ENCODE measurements at regions not wholly inside any gene's neighbourhood (a gene's known extent, or its start where the extent isn't known, plus 50 kb on each side); places are given as distances from the start of the nearest gene placed in this dataset.
"Not testable (repeated sequence)": the region's sequence is repeated elsewhere in the genome, so short reads cannot be mapped to it uniquely, and the experiment has no call there.

DNA sequence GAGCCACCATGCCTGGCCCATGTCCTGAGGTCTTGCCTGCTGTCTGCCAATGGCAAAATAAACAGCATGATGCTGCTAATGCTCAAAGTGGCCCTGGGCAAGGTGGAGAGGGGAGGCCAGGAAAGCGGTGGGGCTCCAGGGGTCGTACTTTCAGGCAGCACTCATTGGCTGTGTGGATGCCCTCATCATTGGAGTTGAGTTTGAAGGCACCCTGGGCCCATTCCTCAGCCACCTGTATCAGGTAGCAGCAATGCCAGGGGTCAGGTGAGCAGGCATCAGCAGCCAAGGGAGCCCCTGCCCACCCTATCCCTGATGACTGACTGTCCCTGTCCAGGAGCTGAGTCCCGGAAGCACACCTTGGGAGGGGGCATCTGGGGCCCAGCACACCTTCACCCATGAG is 902.5 kb upstream of the ZNF722 start:
- H3K27me3 ChIP-seq (ENCODE audit: control insufficient read depth, insufficient read depth, low read length), result no peaks in the 10 kb centered on the region
- no peak overlapping the region for H3K27ac ChIP-seq (ENCODE audit: low read depth, low read length)
- H3K4me3 ChIP-seq (ENCODE audit: low read depth, low read length), result no peak overlapping the region
- H3K4me1 ChIP-seq (ENCODE audit: control insufficient read depth, insufficient read depth, low read length), result no peaks in the 10 kb centered on the region
- peaks cover 61% of the 10 kb centered on the region for H3K9me3 ChIP-seq (ENCODE audit: control insufficient read depth, insufficient read depth, low read depth, low read length)
- no peaks in the 10 kb centered on the region for H3K36me3 ChIP-seq (ENCODE audit: control insufficient read depth, insufficient read depth, low read length)
- H3K9ac ChIP-seq (ENCODE audit: low read length), result no peak overlapping the region

DNA sequence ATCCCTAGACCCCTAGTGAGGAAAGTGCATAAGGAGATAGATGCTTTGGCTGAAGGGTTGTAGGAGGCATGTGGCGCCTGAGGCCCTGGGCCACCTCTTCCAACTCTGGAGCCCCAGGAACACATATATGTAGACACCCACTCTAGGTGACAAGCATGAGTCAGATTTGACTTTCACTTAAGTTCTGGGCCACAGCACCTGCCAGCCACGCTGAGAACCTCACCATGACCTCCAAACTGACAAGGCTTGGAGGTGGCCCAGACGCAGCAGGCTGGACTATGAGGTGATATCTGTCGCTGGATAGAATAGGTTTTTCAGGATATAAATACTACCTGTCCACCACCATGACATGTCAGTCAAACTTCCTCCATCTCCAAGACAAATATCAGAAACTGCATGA is 894.0 kb upstream of the ZNF722 start:
- Histone ChIP-seq H3K4me1 (ENCODE audit: control insufficient read depth, insufficient read depth, low read length) (no peaks in the 10 kb centered on the region), H3K9ac (ENCODE audit: low read length) (no peak overlapping the region), H3K9me3 (ENCODE audit: control insufficient read depth, insufficient read depth, low read depth, low read length) (peaks cover 90% of the 10 kb centered on the region)

GRCh38 chr7:63105978-63106377 is 892.7 kb upstream of the ZNF722 start:
- Histone ChIP-seq H3K9ac (ENCODE audit: low read length) (no peak overlapping the region), H3K36me3 (ENCODE audit: control insufficient read depth, insufficient read depth, low read length) (no peaks in the 10 kb centered on the region), H3K4me3 (ENCODE audit: low read depth, low read length) (no peak overlapping the region), H3K4me1 (ENCODE audit: control insufficient read depth, insufficient read depth, low read length) (no peaks in the 10 kb centered on the region), H3K27ac (ENCODE audit: low read depth, low read length) (no peak overlapping the region), H3K27me3 (ENCODE audit: control insufficient read depth, insufficient read depth, low read length) (no peaks in the 10 kb centered on the region), H3K9me3 (ENCODE audit: control insufficient read depth, insufficient read depth, low read depth, low read length) (peaks cover 83% of the 10 kb centered on the region)

More for the DNA sequence above, 894.0 kb upstream of the ZNF722 start:
- Histone ChIP-seq H3K36me3 (ENCODE audit: control insufficient read depth, insufficient read depth, low read length) (no peaks in the 10 kb centered on the region), H3K4me3 (ENCODE audit: low read depth, low read length) (no peak overlapping the region), H3K27me3 (ENCODE audit: control insufficient read depth, insufficient read depth, low read length) (no peaks in the 10 kb centered on the region), H3K27ac (ENCODE audit: low read depth, low read length) (no peak overlapping the region)

DNA sequence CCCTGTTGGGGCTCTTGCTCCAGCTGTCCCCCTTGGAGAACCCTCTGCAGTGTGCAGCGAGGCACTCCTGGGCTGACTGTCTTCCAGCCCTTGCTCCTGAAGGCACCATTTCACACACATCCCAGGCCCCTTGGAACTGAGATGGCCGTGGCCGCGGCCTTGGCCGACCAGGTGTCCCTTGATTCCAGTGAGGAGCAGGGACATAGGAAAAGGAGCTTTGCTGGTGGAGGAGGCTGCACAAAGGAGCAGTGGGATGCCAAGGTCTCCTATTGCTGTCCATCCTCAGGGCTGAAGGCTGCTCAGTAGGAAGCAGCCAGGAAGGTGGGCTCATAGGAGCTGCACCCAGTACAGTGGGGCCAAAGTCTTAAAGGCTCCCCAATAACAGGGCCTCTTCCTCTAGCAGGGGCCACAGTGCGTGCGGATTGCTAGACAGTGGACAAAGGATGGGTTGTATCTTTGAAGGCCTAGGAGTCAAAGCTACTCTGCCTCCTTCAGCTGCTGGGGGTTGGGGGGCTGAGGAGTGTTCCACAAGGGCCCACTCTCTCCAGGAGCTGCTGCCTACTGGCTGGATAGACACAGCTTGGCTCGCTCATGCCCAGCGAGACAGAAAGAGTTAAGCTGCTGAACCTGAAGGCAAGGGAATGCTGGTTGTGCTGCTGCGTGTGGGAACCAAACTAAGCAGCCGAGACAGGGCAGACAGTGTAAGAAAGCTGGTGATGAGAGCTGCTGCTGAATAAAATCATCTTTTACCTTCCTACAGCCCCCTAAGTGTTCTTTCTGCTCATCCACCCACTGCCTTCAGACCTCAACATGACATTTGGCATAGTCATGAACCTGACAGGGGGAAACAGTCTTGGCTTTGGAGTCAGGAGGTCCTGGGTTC is 891.9 kb upstream of the ZNF722 start:
- Histone ChIP-seq H3K4me1 (ENCODE audit: control insufficient read depth, insufficient read depth, low read length) (no peaks in the 10 kb centered on the region), H3K27ac (ENCODE audit: low read depth, low read length) (no peak overlapping the region), H3K9ac (ENCODE audit: low read length) (no peak overlapping the region), H3K36me3 (ENCODE audit: control insufficient read depth, insufficient read depth, low read length) (no peaks in the 10 kb centered on the region), H3K9me3 (ENCODE audit: control insufficient read depth, insufficient read depth, low read depth, low read length) (peaks cover 79% of the 10 kb centered on the region), H3K27me3 (ENCODE audit: control insufficient read depth, insufficient read depth, low read length) (no peaks in the 10 kb centered on the region), H3K4me3 (ENCODE audit: low read depth, low read length) (no peak overlapping the region)

DNA sequence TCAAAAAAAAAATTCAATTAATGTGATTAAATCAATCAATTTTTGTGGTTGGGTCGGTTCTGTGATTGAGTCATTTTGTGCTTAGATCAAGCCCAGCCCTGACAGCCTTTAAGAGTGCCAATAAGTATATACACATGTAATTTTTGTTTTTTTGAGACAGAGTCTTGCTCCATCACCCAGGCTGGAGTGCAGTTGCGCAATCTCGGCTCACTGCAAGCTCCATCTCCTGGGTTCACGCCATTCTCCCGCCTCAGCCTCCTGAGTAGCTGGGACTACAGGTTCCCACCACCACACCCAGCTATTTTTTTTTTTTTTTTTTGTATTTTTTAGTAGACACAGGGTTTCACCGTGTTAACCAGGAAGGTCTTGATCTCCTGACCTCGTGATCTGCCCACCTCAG is 887.1 kb upstream of the ZNF722 start:
- not testable (repeated sequence) for H3K27ac ChIP-seq (ENCODE audit: low read depth, low read length); H3K4me1 ChIP-seq (ENCODE audit: control insufficient read depth, insufficient read depth, low read length); H3K27me3 ChIP-seq (ENCODE audit: control insufficient read depth, insufficient read depth, low read length); H3K9ac ChIP-seq (ENCODE audit: low read length); H3K36me3 ChIP-seq (ENCODE audit: control insufficient read depth, insufficient read depth, low read length); H3K4me3 ChIP-seq (ENCODE audit: low read depth, low read length)
- H3K9me3 ChIP-seq (ENCODE audit: control insufficient read depth, insufficient read depth, low read depth, low read length), result peaks cover 66% of the 10 kb centered on the region

DNA sequence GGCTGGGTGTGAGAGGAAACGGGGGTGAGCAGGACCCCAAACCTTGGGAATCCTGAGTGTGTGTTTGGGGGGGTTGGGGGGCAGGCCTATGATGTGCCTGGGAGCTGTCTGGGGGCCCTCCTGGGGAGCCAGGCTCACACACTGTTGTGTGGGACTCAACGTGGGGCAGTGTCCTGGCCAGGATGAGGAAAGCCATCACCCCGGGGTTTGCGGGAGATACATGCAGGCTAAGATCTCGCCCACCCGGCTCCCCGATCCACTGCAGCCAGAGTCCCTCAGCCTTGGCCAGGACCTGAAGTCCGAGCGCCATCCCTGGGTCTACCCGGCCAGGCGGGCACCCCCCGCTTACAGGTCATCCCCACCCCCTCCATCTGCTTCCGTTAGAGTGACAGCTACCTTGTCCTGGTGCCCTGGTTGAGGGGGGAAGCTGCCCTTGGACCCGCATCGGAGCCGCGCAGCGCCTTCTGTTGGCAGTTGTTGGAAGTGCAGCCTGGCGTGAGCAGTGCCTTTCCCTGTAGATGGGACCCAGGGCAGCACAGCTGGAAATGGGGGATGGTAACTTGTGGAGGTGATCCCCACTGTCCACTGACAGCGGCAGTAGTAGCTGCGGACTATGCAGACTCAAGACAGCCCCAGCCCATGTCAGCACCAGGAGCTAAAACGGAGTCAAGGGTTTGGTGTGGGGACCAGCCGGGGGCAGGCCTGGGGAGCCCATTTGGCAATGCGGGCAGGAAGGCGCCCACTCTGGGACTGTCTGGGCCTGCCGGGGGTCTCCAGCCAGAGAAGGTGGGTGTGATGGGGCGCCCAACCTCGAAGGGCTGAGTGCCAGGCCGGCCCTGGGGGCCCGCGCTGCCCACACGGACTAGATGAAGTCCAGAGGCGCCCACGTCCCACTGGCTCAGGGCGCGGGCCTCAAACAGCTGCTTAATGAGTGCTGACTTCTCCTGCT is 885.6 kb upstream of the ZNF722 start:
- H3K36me3 ChIP-seq (ENCODE audit: control insufficient read depth, insufficient read depth, low read length), result no peaks in the 10 kb centered on the region
- no peak overlapping the region for H3K4me3 ChIP-seq (ENCODE audit: low read depth, low read length)
- no peak overlapping the region for H3K27ac ChIP-seq (ENCODE audit: low read depth, low read length)
- H3K27me3 ChIP-seq (ENCODE audit: control insufficient read depth, insufficient read depth, low read length), result no peaks in the 10 kb centered on the region
- H3K4me1 ChIP-seq (ENCODE audit: control insufficient read depth, insufficient read depth, low read length), result no peaks in the 10 kb centered on the region
- H3K9me3 ChIP-seq (ENCODE audit: control insufficient read depth, insufficient read depth, low read depth, low read length), result peaks cover 63% of the 10 kb centered on the region
- H3K9ac ChIP-seq (ENCODE audit: low read length), result no peak overlapping the region

DNA sequence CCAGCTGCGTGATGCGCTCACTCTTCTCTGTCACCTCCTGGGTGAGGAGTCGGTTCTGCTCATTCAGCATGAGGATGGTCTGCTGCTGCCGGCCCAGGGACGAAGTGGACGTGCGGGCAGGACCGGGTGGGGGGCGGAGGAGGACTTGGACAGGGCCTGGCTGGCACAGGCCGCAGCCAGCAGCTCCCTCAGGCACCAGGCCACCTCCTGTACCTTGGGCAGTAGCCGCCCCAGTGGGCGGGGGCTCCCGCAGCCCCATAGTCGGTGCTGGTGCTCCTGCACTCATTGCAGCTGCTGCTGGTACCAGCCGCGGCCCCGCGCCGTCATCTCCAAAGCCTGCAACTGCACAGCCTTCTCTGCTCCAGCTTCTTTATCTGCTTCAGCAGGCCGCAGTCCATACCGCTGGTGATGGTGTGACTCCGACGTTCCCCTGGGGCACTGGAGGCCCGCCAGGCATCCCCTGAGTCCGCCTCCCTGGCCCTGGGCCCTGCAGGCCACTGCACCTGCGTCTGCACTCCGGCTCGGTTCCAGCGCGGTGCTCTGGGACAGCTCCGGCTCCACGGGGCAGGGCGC is 884.9 kb upstream of the ZNF722 start:
- H3K9me3 ChIP-seq (ENCODE audit: control insufficient read depth, insufficient read depth, low read depth, low read length), result peaks cover 61% of the 10 kb centered on the region
- H3K4me3 ChIP-seq (ENCODE audit: low read depth, low read length), result no peak overlapping the region
- no peaks in the 10 kb centered on the region for H3K36me3 ChIP-seq (ENCODE audit: control insufficient read depth, insufficient read depth, low read length)

GRCh38 chr7:63114371-63114985 is 884.2 kb upstream of the ZNF722 start:
- Histone ChIP-seq H3K27ac (ENCODE audit: low read depth, low read length) (no peak overlapping the region), H3K27me3 (ENCODE audit: control insufficient read depth, insufficient read depth, low read length) (no peaks in the 10 kb centered on the region), H3K9ac (ENCODE audit: low read length) (no peak overlapping the region), H3K36me3 (ENCODE audit: control insufficient read depth, insufficient read depth, low read length) (no peaks in the 10 kb centered on the region), H3K4me1 (ENCODE audit: control insufficient read depth, insufficient read depth, low read length) (no peaks in the 10 kb centered on the region), H3K9me3 (ENCODE audit: control insufficient read depth, insufficient read depth, low read depth, low read length) (peaks cover 64% of the 10 kb centered on the region), H3K4me3 (ENCODE audit: low read depth, low read length) (no peak overlapping the region)

More for the DNA sequence above, 884.9 kb upstream of the ZNF722 start:
- H3K4me1 ChIP-seq (ENCODE audit: control insufficient read depth, insufficient read depth, low read length), result no peaks in the 10 kb centered on the region
- H3K27me3 ChIP-seq (ENCODE audit: control insufficient read depth, insufficient read depth, low read length), result no peaks in the 10 kb centered on the region
- no peak overlapping the region for H3K27ac ChIP-seq (ENCODE audit: low read depth, low read length)
- H3K9ac ChIP-seq (ENCODE audit: low read length), result no peak overlapping the region
